Brain microvascular endothelial cell (primary cell): ENCODE measurements at regions not wholly inside any gene's neighbourhood (a gene's known extent, or its start where the extent isn't known, plus 50 kb on each side); places are given as distances from the start of the nearest gene placed in this dataset.
"Not testable (repeated sequence)": the region's sequence is repeated elsewhere in the genome, so short reads cannot be mapped to it uniquely, and the experiment has no call there.

Experiments
- DNase-seq: peaks from one replicate; pipeline ENCODE4 v3.0.0-alpha.2; 2020
- H3K27ac ChIP-seq: fragments of 250-450 bp; sonication (Bioruptor Pico); 2 replicates; pipeline ENCODE4 v1.5.1; 2020; ENCODE audit warnings: mild to moderate bottlenecking, moderate library complexity
- H3K27me3 ChIP-seq: fragments of 250-450 bp; sonication (Bioruptor Pico); replicated peaks from 2 replicates; pipeline ENCODE4 v1.5.1; 2020; ENCODE audit warnings: mild to moderate bottlenecking
- H3K36me3 ChIP-seq: fragments of 250-450 bp; sonication (Bioruptor Pico); replicated peaks from 2 replicates; pipeline ENCODE4 v1.5.1; 2020; ENCODE audit warnings: mild to moderate bottlenecking
- H3K4me3 ChIP-seq: 2 replicates; pipeline ENCODE4 v1.5.1; 2011; ENCODE audit warnings: low read depth, mild to moderate bottlenecking, control low read depth, low read length, moderate library complexity
- in situ Hi-C: cut with HindIII; loops from 2 replicates; pipeline ENCODE4 v1.10.0; 2017; ENCODE audit warnings: low sequenced_read_pairs, low pct_ligation_motif_present
- TF ChIP-seq, protein P1 (sequence below): IDR thresholded peaks from 2 replicates; pipeline ENCODE4 v1.5.1; 2011; ENCODE audit warnings: low read depth, mild to moderate bottlenecking, moderate library complexity, low read length, control low read depth, inconsistent platforms; ENCODE audit errors: missing control alignments

DNA sequence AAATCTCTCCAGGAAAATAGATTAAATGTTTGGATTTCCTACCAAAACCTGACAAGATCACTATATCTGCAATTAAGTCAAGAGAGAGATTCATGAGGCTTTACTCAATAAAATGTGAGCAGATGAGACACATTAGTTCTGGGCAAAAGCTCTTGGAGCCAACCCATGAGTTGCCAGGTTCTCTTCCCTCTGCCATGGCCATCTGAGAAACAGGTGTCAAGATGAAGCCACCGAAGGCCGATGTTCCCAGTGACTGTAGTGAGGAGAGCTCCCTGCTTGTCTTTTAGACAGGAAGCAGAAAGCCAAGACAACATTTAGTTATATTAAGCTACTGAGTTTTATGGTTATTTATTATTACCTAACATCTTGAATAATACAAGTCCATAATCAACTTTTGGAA lies 1068.7 kb downstream of the STPG2 start:
- TF ChIP-seq, protein P1, sequence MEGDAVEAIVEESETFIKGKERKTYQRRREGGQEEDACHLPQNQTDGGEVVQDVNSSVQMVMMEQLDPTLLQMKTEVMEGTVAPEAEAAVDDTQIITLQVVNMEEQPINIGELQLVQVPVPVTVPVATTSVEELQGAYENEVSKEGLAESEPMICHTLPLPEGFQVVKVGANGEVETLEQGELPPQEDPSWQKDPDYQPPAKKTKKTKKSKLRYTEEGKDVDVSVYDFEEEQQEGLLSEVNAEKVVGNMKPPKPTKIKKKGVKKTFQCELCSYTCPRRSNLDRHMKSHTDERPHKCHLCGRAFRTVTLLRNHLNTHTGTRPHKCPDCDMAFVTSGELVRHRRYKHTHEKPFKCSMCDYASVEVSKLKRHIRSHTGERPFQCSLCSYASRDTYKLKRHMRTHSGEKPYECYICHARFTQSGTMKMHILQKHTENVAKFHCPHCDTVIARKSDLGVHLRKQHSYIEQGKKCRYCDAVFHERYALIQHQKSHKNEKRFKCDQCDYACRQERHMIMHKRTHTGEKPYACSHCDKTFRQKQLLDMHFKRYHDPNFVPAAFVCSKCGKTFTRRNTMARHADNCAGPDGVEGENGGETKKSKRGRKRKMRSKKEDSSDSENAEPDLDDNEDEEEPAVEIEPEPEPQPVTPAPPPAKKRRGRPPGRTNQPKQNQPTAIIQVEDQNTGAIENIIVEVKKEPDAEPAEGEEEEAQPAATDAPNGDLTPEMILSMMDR, result no peak
- in situ Hi-C loops, result no loop called here
- H3K27me3 ChIP-seq, result no peaks in the 10 kb centered on the region
- H3K27ac ChIP-seq, result no peak overlapping the region
- no peak overlapping the region for H3K4me3 ChIP-seq
- DNase-seq, result no peak
- no peaks in the 10 kb centered on the region for H3K36me3 ChIP-seq

DNA sequence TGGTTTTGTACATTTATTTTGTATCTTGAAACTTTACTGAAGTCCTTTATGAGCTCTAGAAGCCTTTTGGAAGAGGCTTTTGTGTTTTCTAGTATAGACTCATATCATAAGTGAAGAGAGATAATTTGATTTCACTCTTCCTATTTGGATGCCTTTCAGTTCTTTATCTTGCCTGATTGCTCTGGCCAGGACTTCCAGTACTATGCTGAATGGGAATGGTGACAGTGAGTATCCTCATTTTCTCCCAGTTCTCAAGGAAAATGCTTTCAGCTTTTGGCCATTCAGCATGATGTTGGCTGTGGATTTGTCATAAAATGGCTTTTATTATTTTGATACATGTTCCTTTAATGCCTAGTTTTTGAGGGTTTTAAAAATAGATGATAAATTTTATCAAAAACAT lies 1061.3 kb downstream of the STPG2 start:
- in situ Hi-C loops, result no loop called here
- H3K27ac ChIP-seq, result no peak overlapping the region
- H3K4me3 ChIP-seq, result no peak overlapping the region
- TF ChIP-seq, protein P1, result no peak
- H3K27me3 ChIP-seq, result no peaks in the 10 kb centered on the region
- no peaks in the 10 kb centered on the region for H3K36me3 ChIP-seq
- DNase-seq, result no peak

DNA sequence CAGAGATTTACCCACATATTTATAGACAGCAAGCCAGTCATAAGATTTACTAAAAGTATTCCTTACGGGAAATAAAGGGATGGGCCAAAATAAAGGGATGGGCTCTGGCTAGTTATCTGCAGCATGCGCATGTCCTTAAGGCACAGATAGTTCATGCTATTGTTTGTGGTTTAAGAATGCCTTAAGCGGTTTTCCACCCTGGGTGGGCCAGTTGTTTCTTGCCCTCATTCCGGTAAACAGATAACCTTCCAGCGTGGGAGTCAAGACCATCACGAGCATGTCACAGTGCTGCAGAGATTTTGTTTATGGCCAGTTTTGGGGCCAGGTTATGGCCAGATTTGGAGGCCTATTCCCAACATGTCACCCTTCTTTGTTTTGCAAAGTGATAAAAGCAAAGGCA lies 1046.2 kb downstream of the STPG2 start:
- H3K27ac ChIP-seq, DNase-seq, in situ Hi-C loops, H3K36me3 ChIP-seq, H3K4me3 ChIP-seq, H3K27me3 ChIP-seq: not testable (repeated sequence)

DNA sequence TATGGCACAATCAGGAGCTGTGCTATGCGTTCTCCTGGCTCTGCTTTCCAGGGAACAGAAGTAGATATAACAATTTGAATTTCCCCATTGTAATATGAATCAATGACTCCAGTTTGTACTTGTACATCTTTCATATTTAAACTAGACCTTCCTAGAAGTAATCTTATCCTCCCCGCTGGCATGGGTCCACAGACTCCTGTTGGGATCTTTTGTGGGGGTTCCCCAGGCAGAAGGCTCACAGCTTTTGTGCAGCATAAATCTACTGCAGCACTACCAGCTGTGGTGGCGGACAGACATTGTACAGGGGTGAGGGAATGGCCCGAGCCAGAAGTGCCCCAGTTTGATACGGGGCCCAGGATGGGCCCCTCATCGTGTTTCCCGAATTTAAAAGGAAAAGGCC lies 1042.1 kb downstream of the STPG2 start:
- in situ Hi-C loops, H3K4me3 ChIP-seq, DNase-seq, H3K36me3 ChIP-seq, H3K27me3 ChIP-seq, H3K27ac ChIP-seq: not testable (repeated sequence)

DNA sequence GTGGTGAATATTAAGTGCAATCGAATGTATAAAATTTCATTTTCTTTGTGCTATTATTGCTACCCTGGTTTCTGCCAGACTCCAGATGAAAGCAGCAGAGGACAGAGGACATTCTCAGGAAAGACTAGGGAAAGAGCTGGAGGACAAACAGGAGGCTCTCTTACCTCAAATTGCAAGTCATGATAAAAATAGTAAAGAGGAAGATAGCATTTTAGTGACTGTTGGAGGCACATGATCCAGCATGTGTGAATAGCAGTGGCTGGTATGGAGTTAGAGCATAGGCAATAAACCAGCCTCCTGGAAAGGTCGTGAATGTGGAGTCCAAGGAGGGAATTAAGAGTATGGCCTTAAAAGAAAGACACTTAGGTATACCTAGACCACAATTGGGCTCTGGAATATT lies 1040.0 kb downstream of the STPG2 start:
- Histone ChIP-seq H3K27ac (no peak overlapping the region), H3K4me3 (no peak overlapping the region), H3K36me3 (no peaks in the 10 kb centered on the region), H3K27me3 (no peaks in the 10 kb centered on the region)
- in situ Hi-C loops, result no loop called here
- DNase-seq, result no peak
- TF ChIP-seq, protein P1, result no peak

DNA sequence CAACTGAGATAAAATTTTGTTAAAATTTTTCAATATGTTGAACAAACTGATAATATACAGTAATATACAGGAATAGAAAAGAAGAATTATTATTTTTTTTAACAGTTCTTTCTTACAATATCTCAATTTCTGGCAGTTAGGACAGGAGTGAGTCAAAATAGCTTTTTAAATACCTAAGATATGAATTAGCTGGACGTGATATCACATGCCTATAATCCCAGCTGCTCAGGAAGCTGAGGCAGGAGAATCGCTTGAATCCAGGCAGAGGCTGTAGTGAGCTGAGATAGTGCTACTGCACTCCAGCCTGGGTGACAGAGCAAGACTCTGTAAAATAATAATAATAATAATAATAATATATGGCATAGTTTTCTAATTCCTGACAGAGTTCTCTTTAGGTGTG lies 1039.3 kb downstream of the STPG2 start:
- TF ChIP-seq, protein P1, result no peak
- Histone ChIP-seq H3K4me3 (no peak overlapping the region), H3K27ac (no peak overlapping the region), H3K36me3 (no peaks in the 10 kb centered on the region), H3K27me3 (no peaks in the 10 kb centered on the region)
- in situ Hi-C loops, result no loop called here
- peak; percentile 3 for DNase-seq

DNA sequence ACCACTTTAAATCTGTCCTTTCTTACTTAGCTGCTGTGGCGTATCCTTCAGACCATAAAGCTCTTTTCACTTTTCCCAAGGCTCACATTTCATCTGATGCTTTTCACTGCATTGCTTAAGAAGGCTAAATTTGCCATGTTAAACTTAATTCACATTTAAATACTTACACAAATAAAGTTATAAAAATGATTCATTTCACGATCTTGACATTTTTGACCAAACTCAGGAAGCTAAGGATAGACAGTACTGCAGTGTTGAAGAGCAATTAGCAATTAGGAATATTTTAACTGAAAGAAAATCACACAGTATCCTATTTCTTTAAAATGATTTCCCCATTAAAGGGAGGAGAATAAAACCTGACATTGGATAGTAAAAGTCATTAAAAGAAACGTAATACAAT lies 1038.6 kb downstream of the STPG2 start:
- no peaks in the 10 kb centered on the region for H3K36me3 ChIP-seq
- TF ChIP-seq, protein P1, result no peak
- no peak overlapping the region for H3K27ac ChIP-seq
- DNase-seq, result no peak
- no peaks in the 10 kb centered on the region for H3K27me3 ChIP-seq
- in situ Hi-C loops, result no loop called here
- H3K4me3 ChIP-seq, result no peak overlapping the region
